CD14-positive monocyte (primary cell): ENCODE measurements at regions not wholly inside any gene's neighbourhood (a gene's known extent, or its start where the extent isn't known, plus 50 kb on each side); places are given as distances from the start of the nearest gene placed in this dataset.
A peak's percentile ranks its signal among the peaks of the same experiment; 100 is the strongest.

Experiments used
- DNase-seq, 3 donors: peaks; one replicate each; pipeline ENCODE4 v3.0.0-alpha.2; 2011 to 2022
- H2AFZ ChIP-seq: 2 replicates; pipeline ENCODE4 v1.6.0; 2012; ENCODE audit warnings: mild to moderate bottlenecking, low read depth, low read length, inconsistent platforms; ENCODE audit not compliant: insufficient read depth, poor library complexity, severe bottlenecking
- H3K27ac ChIP-seq, 2 donors: 1 replicate in 1 of 2; 2 replicates in 1 of 2; pipeline ENCODE4 v1.5.1; 2012 to 2013; ENCODE audit warnings: low read length in 2 of 2, control low read depth in 1 of 2, inconsistent platforms in 1 of 2, low read depth in 1 of 2, mild to moderate bottlenecking in 1 of 2
- H3K27me3 ChIP-seq, 2 donors: one replicate each; pipeline versions ENCODE4 v1.6.0 to v1.6.1; 2011 to 2013; ENCODE audit warnings: low read length in 2 of 2; ENCODE audit not compliant: control insufficient read depth in 2 of 2, insufficient read depth in 2 of 2
- H3K36me3 ChIP-seq, 2 donors: replicated peaks in 1 of 2; 1 replicate in 1 of 2; 2 replicates in 1 of 2; pipeline versions ENCODE4 v1.5.1 to v1.6.1; 2012 to 2013; ENCODE audit warnings: low read length in 2 of 2, control low read depth in 1 of 2, inconsistent platforms in 1 of 2, mild to moderate bottlenecking in 1 of 2; ENCODE audit not compliant: insufficient read depth in 2 of 2, control insufficient read depth in 1 of 2
- H3K4me1 ChIP-seq, 2 donors: 1 replicate in 1 of 2; 2 replicates in 1 of 2; pipeline versions ENCODE4 v1.5.1 to v1.6.1; 2012 to 2013; ENCODE audit warnings: low read length in 2 of 2, control low read depth in 1 of 2, inconsistent platforms in 1 of 2, mild to moderate bottlenecking in 1 of 2, moderate library complexity in 1 of 2; ENCODE audit not compliant: insufficient read depth in 2 of 2, control insufficient read depth in 1 of 2
- H3K4me2 ChIP-seq: replicated peaks from 2 replicates; pipeline ENCODE3; 2012; ENCODE audit warnings: low read length, moderate library complexity, mild to moderate bottlenecking; ENCODE audit not compliant: poor library complexity, severe bottlenecking; ENCODE audit errors: extremely low read depth
- H3K4me3 ChIP-seq, 3 experiments: fragments of 200-600 bp in 1 of 3; sonication (generic) in 1 of 3; replicated peaks in 1 of 3; 1 replicate in 2 of 3; 2 replicates in 1 of 3; pipeline ENCODE4 v1.5.1; 2011 to 2013; ENCODE audit warnings: low read length in 3 of 3, mild to moderate bottlenecking in 3 of 3, control low read depth in 2 of 3, low read depth in 2 of 3, inconsistent platforms in 1 of 3, moderate library complexity in 1 of 3
- H3K79me2 ChIP-seq: 2 replicates; pipeline ENCODE4 v1.6.0; 2012; ENCODE audit warnings: mild to moderate bottlenecking, control low read depth, inconsistent platforms, low read length, moderate library complexity; ENCODE audit not compliant: insufficient read depth
- H3K9ac ChIP-seq: 2 replicates; pipeline ENCODE4 v1.6.0; 2017; ENCODE audit warnings: low read length, mild to moderate bottlenecking; ENCODE audit not compliant: insufficient read depth, poor library complexity, severe bottlenecking
- H3K9me3 ChIP-seq, 2 donors: replicated peaks in 1 of 2; 1 replicate in 1 of 2; 2 replicates in 1 of 2; pipeline versions ENCODE4 v1.5.1 to v1.6.1; 2012 to 2013; ENCODE audit warnings: low read length in 2 of 2, control low read depth in 1 of 2; ENCODE audit not compliant: control insufficient read depth in 1 of 2, insufficient read depth in 1 of 2
- H4K20me1 ChIP-seq: 2 replicates; pipeline ENCODE4 v1.6.0; 2012; ENCODE audit warnings: mild to moderate bottlenecking, low read length, control low read depth, moderate library complexity; ENCODE audit not compliant: insufficient read depth
- H3K27ac Mint-ChIP-seq, 7 donors: one replicate each; pipeline ENCODE4 v1.8.0; 2020; ENCODE audit warnings: mild to moderate bottlenecking in 7 of 7, mixed read lengths in 7 of 7, moderate library complexity in 6 of 7, inconsistent platforms in 2 of 7
- H3K27me3 Mint-ChIP-seq, 3 donors: one replicate each; pipeline ENCODE4 v1.8.0; 2021 to 2022; ENCODE audit warnings: low read depth in 3 of 3, mild to moderate bottlenecking in 3 of 3, mixed read lengths in 3 of 3, moderate library complexity in 3 of 3, inconsistent platforms in 1 of 3
- H3K36me3 Mint-ChIP-seq, 2 donors: one replicate each; pipeline ENCODE4 v1.8.0; 2020; ENCODE audit warnings: mixed read lengths in 2 of 2, inconsistent platforms in 1 of 2, mild to moderate bottlenecking in 1 of 2
- H3K4me1 Mint-ChIP-seq: one replicate; pipeline ENCODE4 v1.8.0; 2020; ENCODE audit warnings: mild to moderate bottlenecking, mixed read lengths
- H3K4me3 Mint-ChIP-seq, 2 donors: one replicate each; pipeline ENCODE4 v1.8.0; 2020; ENCODE audit warnings: mild to moderate bottlenecking in 2 of 2, mixed read lengths in 2 of 2, moderate library complexity in 1 of 2
- H3K9me3 Mint-ChIP-seq, 7 donors: one replicate each; pipeline ENCODE4 v1.8.0; 2020 to 2022; ENCODE audit warnings: mixed read lengths in 7 of 7, mild to moderate bottlenecking in 6 of 7, moderate library complexity in 6 of 7, inconsistent platforms in 2 of 7
- CTCF ChIP-seq: fragments of 200-600 bp; IDR thresholded peaks from one replicate; pipeline ENCODE4 v1.8.0; 2022; ENCODE audit warnings: antibody characterized with exemption, mild to moderate bottlenecking
- WGBS: methylation state at CpG from one replicate; pipeline ENCODE4 v1.1.5; 2013; ENCODE audit warnings: missing lambda C conversion rate; ENCODE audit not compliant: insufficient coverage; 5-methylcytosine and 5-hydroxymethylcytosine counted together
- intact Hi-C, 2 donors: fragments of 100-400 bp; cut with micrococcal nuclease; formaldehyde crosslinking; loops; one replicate each; pipeline versions ENCODE4 v1.15.0 to v1.15.1; 2023

- no CpG with 5 or more reads among the region's 2 CpGs for WGBS
- H3K9ac ChIP-seq: no peak overlapping the region
- no peaks in the 10 kb centered on the region for H3K36me3 ChIP-seq
- DNase-seq: no peak
- no peak for TF ChIP-seq CTCF
- H3K9me3 ChIP-seq: no peaks in the 10 kb centered on the region
- intact Hi-C loops: no loop called here
- Mint-ChIP-seq H3K9me3 (peaks cover 0 to 10% (median 0%) of the 10 kb centered on the region in 7 donors), H3K4me1 (no peaks in the 10 kb centered on the region), H3K4me3 (no peak overlapping the region), H3K36me3 (no peaks in the 10 kb centered on the region), H3K27ac (no peak overlapping the region), H3K27me3 (peaks cover 1 to 3% (median 2%) of the 10 kb centered on the region in 3 donors)
- no peaks in the 10 kb centered on the region for H4K20me1 ChIP-seq
- no peak overlapping the region for H2AFZ ChIP-seq
- H3K4me3 ChIP-seq: no peak overlapping the region
- no peaks in the 10 kb centered on the region for H3K27me3 ChIP-seq
- no peak overlapping the region for H3K4me2 ChIP-seq
- no peaks in the 10 kb centered on the region for H3K4me1 ChIP-seq
- no peak overlapping the region for H3K27ac ChIP-seq
- no peaks in the 10 kb centered on the region for H3K79me2 ChIP-seq
These were observed 649.4 kb upstream of the MGMT start for GRCh38 chr10:128817636-128818035.

- H3K4me3 Mint-ChIP-seq: no peak overlapping the region
- DNase-seq: no peak
- Histone ChIP-seq H3K9me3 (no peaks in the 10 kb centered on the region), H3K79me2 (no peaks in the 10 kb centered on the region), H3K4me2 (no peak overlapping the region), H3K9ac (no peak overlapping the region), H4K20me1 (no peaks in the 10 kb centered on the region), H3K4me3 (no peak overlapping the region), H3K27me3 (no peaks in the 10 kb centered on the region), H3K36me3 (no peaks in the 10 kb centered on the region), H3K4me1 (no peaks in the 10 kb centered on the region), H2AFZ (no peak overlapping the region), H3K27ac (no peak overlapping the region)
- no peaks in the 10 kb centered on the region for H3K36me3 Mint-ChIP-seq
- H3K27ac Mint-ChIP-seq: peak overlapping the region in 1 of 7 donors; percentile 64
- TF ChIP-seq CTCF: no peak
- intact Hi-C loops: no loop called here
- no peaks in the 10 kb centered on the region for H3K4me1 Mint-ChIP-seq
- WGBS: 73% methylated on average over 5 of the region's 7 CpGs
- peaks cover 1 to 2% (median 2%) of the 10 kb centered on the region in 3 donors for H3K27me3 Mint-ChIP-seq
- H3K9me3 Mint-ChIP-seq: peaks cover 0 to 16% (median 2%) of the 10 kb centered on the region in 7 donors
These were observed 646.4 kb upstream of the MGMT start for GRCh38 chr10:128820663-128821062.
